Endothelial cell of umbilical vein (primary cell): ENCODE measurements at regions not wholly inside any gene's neighbourhood (a gene's known extent, or its start where the extent isn't known, plus 50 kb on each side); places are given as distances from the start of the nearest gene placed in this dataset.

Experiments
- BruUV-seq: library from RNA; stranded (reverse); fragments of 400-500 nt; replicated peaks from 2 replicates; lab custom pipeline; 2021; lab: Mats Ljungman, UMichigan
- CTCF ChIA-PET: fragments of 300-600, 350-600 bp; sonication (Branson Sonifier 250); formaldehyde crosslinking; loops from one replicate; lab custom pipeline; 2021; ENCODE audit warnings: antibody characterized with exemption, inconsistent platforms; lab: Charles Lee
- POLR2A ChIA-PET: fragments of 300-600, 350-600 bp; sonication (Branson Sonifier 250); formaldehyde crosslinking; loops from one replicate; lab custom pipeline; 2021; ENCODE audit warnings: antibody characterized with exemption, inconsistent platforms; lab: Charles Lee
- DNase-seq: peaks from one replicate; pipeline ENCODE4 v3.0.0-alpha.2; 2011; ENCODE audit warnings: low read depth, low spot score
- FAIRE-seq: peaks from 2 replicates; lab custom pipeline; 2011; peaks lifted over from hg19 to GRCh38; lab: Jason Lieb, UNC
- H2AFZ ChIP-seq: 2 replicates; pipeline ENCODE4 v1.6.0; 2012; ENCODE audit warnings: low read depth, low read length, control low read depth, inconsistent platforms
- H3K27ac ChIP-seq: 2 replicates; pipeline ENCODE4 v1.5.1; 2011; ENCODE audit warnings: low read depth, mild to moderate bottlenecking, control low read depth, low read length, moderate library complexity; ENCODE audit not compliant: insufficient read depth
- H3K27me3 ChIP-seq, 2 experiments: 2 replicates each; pipeline versions ENCODE4 v1.6.0 to v1.6.1; 2011; ENCODE audit warnings: low read length in 2 of 2, mixed read lengths in 1 of 2; ENCODE audit not compliant: control insufficient read depth in 2 of 2, insufficient read depth in 2 of 2
- H3K36me3 ChIP-seq, 2 experiments: 2 replicates in 1 of 2; 3 replicates in 1 of 2; pipeline ENCODE4 v1.5.1; 2011; ENCODE audit warnings: low read length in 2 of 2, mild to moderate bottlenecking in 1 of 2, moderate library complexity in 1 of 2; ENCODE audit not compliant: control insufficient read depth in 2 of 2, insufficient read depth in 2 of 2; ENCODE audit errors: extremely low read depth in 1 of 2
- H3K4me1 ChIP-seq: 3 replicates; pipeline ENCODE4 v1.5.1; 2011; ENCODE audit warnings: mild to moderate bottlenecking, low read length; ENCODE audit not compliant: control insufficient read depth, insufficient read depth; ENCODE audit errors: extremely low read depth
- H3K4me2 ChIP-seq: 2 replicates; pipeline ENCODE4 v1.6.1; 2011; ENCODE audit warnings: low read length, control low read depth, mixed read lengths; ENCODE audit not compliant: insufficient read depth
- H3K4me3 ChIP-seq, 3 experiments: fragments of 200-600 bp in 1 of 3; sonication (generic), shearing (Covaris generic) in 1 of 3; replicated peaks in 1 of 3; 2 replicates each; pipeline ENCODE4 v1.5.1; 2011 to 2016; ENCODE audit warnings: control low read depth in 3 of 3, low read length in 3 of 3, mild to moderate bottlenecking in 2 of 3, inconsistent platforms in 1 of 3, low read depth in 1 of 3, moderate library complexity in 1 of 3; ENCODE audit not compliant: insufficient read depth in 1 of 3
- H3K79me2 ChIP-seq: 2 replicates; pipeline ENCODE4 v1.6.0; 2012; ENCODE audit warnings: low read length, inconsistent platforms; ENCODE audit not compliant: control insufficient read depth, insufficient read depth
- H3K9ac ChIP-seq: replicated peaks from 2 replicates; pipeline ENCODE3; 2011; ENCODE audit warnings: low read length, control low read depth; ENCODE audit not compliant: insufficient read depth; ENCODE audit errors: extremely low read depth
- H3K9me1 ChIP-seq: replicated peaks from 3 replicates; pipeline ENCODE4 v1.6.0; 2011; ENCODE audit warnings: mild to moderate bottlenecking, low read length; ENCODE audit not compliant: control insufficient read depth, insufficient read depth; ENCODE audit errors: extremely low read depth
- H3K9me3 ChIP-seq: replicated peaks from 2 replicates; pipeline ENCODE4 v1.5.1; 2012; ENCODE audit warnings: low read length, inconsistent platforms; ENCODE audit not compliant: control insufficient read depth, insufficient read depth
- H4K20me1 ChIP-seq: replicated peaks from 2 replicates; pipeline ENCODE3; 2011; ENCODE audit warnings: mild to moderate bottlenecking, low read length; ENCODE audit not compliant: control insufficient read depth, insufficient read depth; ENCODE audit errors: extremely low read depth
- CTCF ChIP-seq, 2 donors: IDR thresholded peaks; 1 replicate in 1 of 2; 2 replicates in 1 of 2; pipeline ENCODE4 v1.5.1; 2011; ENCODE audit warnings: low read length in 2 of 2, mild to moderate bottlenecking in 2 of 2, moderate library complexity in 2 of 2, control low read depth in 1 of 2, inconsistent platforms in 1 of 2, low read depth in 1 of 2; ENCODE audit not compliant: insufficient read depth in 1 of 2; ENCODE audit errors: extremely low read depth in 1 of 2
- EZH2 ChIP-seq: IDR thresholded peaks from 2 replicates; pipeline ENCODE4 v1.6.1; 2012; ENCODE audit warnings: borderline replicate concordance, low read depth, mild to moderate bottlenecking, moderate library complexity, low read length, inconsistent platforms; ENCODE audit not compliant: severe bottlenecking
- FOS ChIP-seq: IDR thresholded peaks from 2 replicates; pipeline ENCODE4 v1.6.1; 2011; ENCODE audit warnings: mild to moderate bottlenecking, low read length, moderate library complexity, borderline replicate concordance; ENCODE audit not compliant: insufficient read depth
- GATA2 ChIP-seq: IDR thresholded peaks from 2 replicates; pipeline ENCODE4 v1.7.0; 2011; ENCODE audit warnings: low read depth, mild to moderate bottlenecking, moderate library complexity, mixed read lengths, low read length; ENCODE audit not compliant: insufficient read length, insufficient read depth
- JUN ChIP-seq: IDR thresholded peaks from 2 replicates; pipeline ENCODE4 v1.6.1; 2011; ENCODE audit warnings: borderline replicate concordance, low read depth; ENCODE audit not compliant: insufficient read length, insufficient read depth
- MAX ChIP-seq: IDR thresholded peaks from 2 replicates; pipeline ENCODE4 v1.6.1; 2011; ENCODE audit not compliant: insufficient read depth, insufficient read length
- MYC ChIP-seq: IDR thresholded peaks from one replicate; pipeline ENCODE4 v1.6.1; 2011; ENCODE audit warnings: mild to moderate bottlenecking, low read depth, low read length
- POLR2A ChIP-seq: IDR thresholded peaks from 2 replicates; pipeline ENCODE4 v1.6.1; 2012; ENCODE audit warnings: low read depth, mild to moderate bottlenecking, control low read depth, low read length
- POLR2AphosphoS5 ChIP-seq: IDR thresholded peaks from 2 replicates; pipeline ENCODE4 v1.6.1; 2012; ENCODE audit warnings: low read depth, mild to moderate bottlenecking, control low read depth, low read length, moderate library complexity; ENCODE audit not compliant: insufficient read depth
- dilution Hi-C: fragments of 300-500 bp; cut with MboI; formaldehyde crosslinking; loops from one replicate; pipeline ENCODE4 v1.15.0; 2019; ENCODE audit warnings: low sequenced_read_pairs; ENCODE audit not compliant: extremely low pct_ligation_motif_present
- intact Hi-C: fragments of 100-400 bp; cut with micrococcal nuclease; formaldehyde crosslinking; loops from one replicate; pipeline ENCODE4 v1.10.0; 2022

GRCh38 chr10:43906490-43906889 is 257.8 kb upstream of the ZNF32 start:
- Histone ChIP-seq H3K9me1 (no peaks in the 10 kb centered on the region), H3K4me3 (no peak overlapping the region), H3K27me3 (peaks cover 0 to 8% of the 10 kb centered on the region in 2 experiments), H3K4me1 (peaks cover 6% of the 10 kb centered on the region), H4K20me1 (no peaks in the 10 kb centered on the region), H3K4me2 (no peak overlapping the region), H3K9me3 (no peaks in the 10 kb centered on the region), H3K9ac (no peak overlapping the region), H3K79me2 (no peaks in the 10 kb centered on the region), H2AFZ (no peak overlapping the region), H3K36me3 (no peaks in the 10 kb centered on the region), H3K27ac (no peak overlapping the region)
- ChIA-PET POLR2A (no interaction called here), CTCF (interaction anchor here (2.2 to 2.5 kb wide), 2 partner anchors 59 to 217 kb away, joined by 5 to 12 read pairs; no protein-coding TSS in a partner anchor)
- dilution Hi-C loops (no loop called here), intact Hi-C loops (no loop called here)
- DNase-seq, result no peak
- BruUV-seq, result no TSS peak
- no peak for TF ChIP-seq JUN
- no peak for TF ChIP-seq MYC
- no peak for FAIRE-seq

- H3K4me2 ChIP-seq, result no peak overlapping the region
Measured at GRCh38 chr10:43905512-43906236, 257.0 kb upstream of the ZNF32 start.

More at GRCh38 chr10:43905512-43906236, 257.0 kb upstream of the ZNF32 start:
- no peaks in the 10 kb centered on the region for H3K36me3 ChIP-seq
- no peak overlapping the region for H3K9ac ChIP-seq
- ChIA-PET CTCF (interaction anchor here (1.2 to 2.5 kb wide), 4 partner anchors 21 to 216 kb away, joined by 3 to 12 read pairs (median 4); no protein-coding TSS in a partner anchor), POLR2A (no interaction called here)
- intact Hi-C loops (no loop called here), dilution Hi-C loops (no loop called here)
- H3K27me3 ChIP-seq, result peaks cover 0 to 8% of the 10 kb centered on the region in 2 experiments
- FAIRE-seq (no peak), DNase-seq (peak; percentile 11)
- TF ChIP-seq POLR2A, result no peak
- TF ChIP-seq POLR2AphosphoS5, result no peak
- no peak for TF ChIP-seq EZH2
- TF ChIP-seq JUN, result no peak
- no peak for TF ChIP-seq CTCF (IDR thresholded peaks at IDR 0.05; ENCODE audit: extremely low read depth in 1 of 2, insufficient read depth in 1 of 2, low read depth in 1 of 2, low read length in 2 of 2)
- no peak for TF ChIP-seq MYC
- TF ChIP-seq FOS, result no peak
- no peak for TF ChIP-seq MAX
- no peak for TF ChIP-seq GATA2
- H4K20me1 ChIP-seq, result no peaks in the 10 kb centered on the region
- H3K79me2 ChIP-seq, result no peaks in the 10 kb centered on the region
- H3K9me3 ChIP-seq, result no peaks in the 10 kb centered on the region
- no TSS peak for BruUV-seq
- no peak overlapping the region for H2AFZ ChIP-seq
- H3K4me1 ChIP-seq, result peaks cover 6% of the 10 kb centered on the region
- no peak overlapping the region for H3K4me3 ChIP-seq
- H3K9me1 ChIP-seq, result no peaks in the 10 kb centered on the region
- H3K27ac ChIP-seq, result no peak overlapping the region
